A549 (cell line): ENCODE measurements at regions not wholly inside any gene's neighbourhood (a gene's known extent, or its start where the extent isn't known, plus 50 kb on each side); places are given as distances from the start of the nearest gene placed in this dataset.

ENCODE experiments used
- BHLHE40 ChIP-seq: IDR thresholded peaks from 2 replicates; pipeline ENCODE4 v1.6.1; 2012; ENCODE audit warnings: low read depth, low read length, inconsistent platforms
- CBX2 ChIP-seq: fragments of 200-600 bp; sonication (generic); IDR thresholded peaks from 2 replicates; pipeline ENCODE4 v1.6.1; 2016; ENCODE audit warnings: low read depth, mild to moderate bottlenecking, borderline replicate concordance
- CHD4 ChIP-seq: fragments of 200-600 bp; sonication (generic); IDR thresholded peaks from 2 replicates; pipeline ENCODE4 v1.6.1; 2016; ENCODE audit warnings: antibody characterized with exemption, mild to moderate bottlenecking, borderline replicate concordance
- CTCF ChIP-seq: fragments of >200 bp; sonication (Bioruptor Twin); formaldehyde crosslinking; IDR thresholded peaks from 3 replicates; pipeline ENCODE4 v1.5.1; 2016
- NFE2L2 ChIP-seq: fragments of 150-350 bp; conservative IDR thresholded peaks from 2 replicates; pipeline ENCODE4 v1.6.1; 2014; ENCODE audit warnings: low read length
- POLR2A ChIP-seq: IDR thresholded peaks from 2 replicates; pipeline ENCODE4 v1.6.1; 2012; ENCODE audit warnings: mild to moderate bottlenecking, low read length
- POLR2AphosphoS2 ChIP-seq: conservative IDR thresholded peaks from 2 replicates; pipeline ENCODE4 v1.6.1; 2012; ENCODE audit warnings: low read length, improper control_type of control experiment, inconsistent platforms

GRCh38 chr7:68006619-68007018 is 1010.0 kb downstream of the TYW1 start:
- TF ChIP-seq NFE2L2 (no peak), CTCF (no peak), CHD4 (no peak), POLR2A (no peak), BHLHE40 (no peak), POLR2AphosphoS2 (no peak), CBX2 (no peak)
